ENCODE measurements at regions not wholly inside any gene's neighbourhood (a gene's known extent, or its start where the extent isn't known, plus 50 kb on each side); places are given as distances from the start of the nearest gene placed in this dataset.

DNA sequence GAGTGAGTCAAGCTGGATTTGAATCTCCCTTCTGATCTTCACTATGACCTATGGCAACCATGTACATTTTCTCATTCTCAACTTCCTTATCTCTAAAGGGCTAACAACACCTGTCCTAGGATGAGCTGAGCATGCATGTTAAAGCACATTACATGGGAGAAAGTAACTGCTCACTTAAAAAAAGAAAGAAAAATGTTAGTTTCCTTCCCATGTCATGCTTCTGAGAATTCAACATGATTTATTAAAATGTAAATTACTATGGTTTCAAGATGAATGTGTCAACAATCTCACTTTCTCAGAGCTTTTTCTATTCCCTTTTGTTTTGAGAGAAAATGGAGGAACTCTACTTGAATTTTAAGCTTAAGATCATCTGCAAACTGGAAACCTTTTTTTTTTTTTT is 295.3 kb downstream of the SKIDA1 start:
- no peak for DNase-seq (ENCODE audit: low read depth, low spot score)

DNA sequence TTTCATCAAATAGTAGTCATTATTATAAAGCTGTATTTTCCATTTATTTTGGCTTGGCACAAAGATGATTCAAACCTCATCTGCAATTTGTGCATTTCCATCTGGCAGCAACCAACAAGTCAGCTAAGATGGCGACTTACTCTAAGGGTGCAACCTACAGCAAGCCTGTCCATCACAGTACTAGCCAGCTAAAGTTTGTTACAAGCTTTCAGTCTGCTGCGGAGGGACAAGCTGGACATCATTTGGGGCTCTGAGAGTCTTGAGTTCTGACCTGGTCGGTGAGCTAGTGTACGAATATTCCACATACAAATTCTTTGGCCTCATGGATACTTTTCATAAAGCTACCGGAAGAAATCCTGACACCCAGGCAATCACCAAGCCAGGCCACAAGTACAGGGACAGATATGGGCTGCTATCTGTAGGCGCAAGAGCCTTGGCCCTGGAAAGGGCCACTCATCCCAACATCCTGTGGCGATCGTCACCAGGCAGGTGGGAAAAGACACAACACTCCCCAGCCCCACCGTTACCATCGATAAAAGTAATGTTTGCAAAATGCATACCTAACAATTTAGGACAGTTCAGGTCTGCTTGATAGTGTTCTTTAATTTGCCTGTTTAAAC is 307.6 kb downstream of the SKIDA1 start:
- DNase-seq (ENCODE audit: low read depth, low spot score): no peak
- no peak overlapping the region for H3K27ac ChIP-seq

More for the DNA sequence above, 295.3 kb downstream of the SKIDA1 start:
- H3K27ac ChIP-seq: no peak overlapping the region

DNA sequence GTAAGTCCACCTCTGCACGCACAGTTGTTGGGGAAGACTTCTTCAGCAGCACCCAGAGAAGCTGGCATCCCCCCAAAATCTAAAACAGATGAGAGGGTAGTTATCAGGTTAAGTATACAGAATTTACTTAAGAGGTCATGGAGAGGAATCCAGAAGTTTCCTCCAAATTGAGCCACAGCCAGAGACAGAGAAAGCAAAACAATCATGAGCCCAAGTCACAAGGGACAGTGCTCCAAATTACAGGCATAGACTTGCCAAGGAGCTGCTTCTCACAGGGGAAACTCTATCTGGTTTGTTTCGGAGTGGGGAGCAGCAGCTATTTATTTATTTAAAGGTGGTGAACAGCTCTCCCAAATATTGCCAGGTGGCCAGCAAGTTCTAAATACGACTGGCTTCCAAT is 308.4 kb downstream of the SKIDA1 start:
- DNase-seq (ENCODE audit: low read depth, low spot score): no peak
- no peak overlapping the region for H3K27ac ChIP-seq

DNA sequence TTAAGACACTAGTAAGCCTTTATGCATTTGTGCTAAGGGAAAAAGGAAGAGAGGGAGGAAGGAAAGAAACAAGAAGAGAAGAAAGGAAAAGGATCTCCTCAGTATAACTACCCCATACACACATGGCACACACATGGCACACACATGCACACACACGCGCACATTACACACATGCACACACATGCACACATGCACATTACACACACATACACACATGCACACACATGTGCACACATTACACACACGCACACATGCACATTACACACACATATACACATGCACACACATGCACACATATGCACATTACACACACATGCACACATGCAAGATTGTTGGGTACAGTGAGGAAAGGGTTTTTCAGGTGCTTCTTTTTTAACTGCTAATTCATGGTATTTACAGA is 311.2 kb downstream of the SKIDA1 start:
- no peak overlapping the region for H3K27ac ChIP-seq
- DNase-seq (ENCODE audit: low read depth, low spot score): no peak

DNA sequence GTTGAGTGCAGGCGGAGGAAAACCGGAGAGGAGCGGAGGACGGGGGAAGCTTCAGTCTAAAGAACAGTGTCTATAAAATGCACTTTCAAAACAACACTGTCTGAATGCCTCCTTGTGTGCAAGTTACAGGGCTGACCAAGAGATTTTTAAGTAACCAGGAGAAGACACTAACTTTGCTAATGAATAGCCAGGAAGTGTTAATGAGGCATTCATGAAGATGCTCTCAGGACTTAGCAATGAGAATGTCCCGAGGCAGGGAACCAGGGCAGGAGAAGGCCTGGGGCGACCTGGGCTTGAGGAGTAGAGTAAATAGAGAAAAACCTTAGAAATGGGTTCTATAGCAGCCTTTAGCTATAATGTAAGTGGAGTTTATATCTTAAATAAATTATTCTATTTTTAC is 312.1 kb downstream of the SKIDA1 start:
- no peak overlapping the region for H3K27ac ChIP-seq
- no peak for DNase-seq (ENCODE audit: low read depth, low spot score)

DNA sequence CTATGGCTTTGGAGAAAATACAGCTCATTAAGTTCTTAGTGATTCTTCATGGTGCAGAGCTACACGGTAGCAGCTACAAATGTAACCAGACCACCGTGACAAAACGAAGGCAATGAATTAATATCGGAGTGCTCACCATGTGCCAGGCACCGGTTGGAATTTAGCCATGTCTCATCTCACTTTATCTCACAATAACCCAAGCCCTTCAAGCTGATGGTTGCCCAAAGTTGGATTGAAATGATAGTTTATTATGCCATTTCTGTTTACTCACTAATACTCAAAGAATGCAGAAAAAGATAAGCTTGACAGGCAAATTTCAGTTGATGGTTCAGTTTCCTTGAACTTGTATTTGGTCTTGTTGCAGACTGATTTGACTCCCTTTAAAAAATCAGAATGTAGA is 312.6 kb downstream of the SKIDA1 start:
- DNase-seq (ENCODE audit: low read depth, low spot score): no peak
- no peak overlapping the region for H3K27ac ChIP-seq

DNA sequence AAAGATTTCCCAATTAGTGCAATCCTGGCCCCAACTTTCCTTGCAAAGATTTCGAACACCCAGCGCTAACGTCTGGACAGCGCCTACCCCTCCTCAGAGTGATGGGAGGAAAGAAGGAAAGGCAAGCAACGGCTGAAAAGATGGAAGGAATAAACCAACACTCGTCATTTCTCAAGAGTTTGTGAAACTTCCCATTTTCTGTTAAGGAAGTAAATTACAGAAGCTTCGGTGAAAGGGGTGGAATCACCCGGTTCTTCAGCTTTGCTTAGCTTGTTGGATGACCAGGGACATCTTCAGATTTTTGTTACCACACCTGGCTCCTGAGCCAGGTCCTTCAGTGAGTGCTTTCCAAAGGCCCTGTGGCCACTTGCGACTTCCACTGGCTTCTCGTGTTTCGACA is 313.1 kb downstream of the SKIDA1 start:
- no peak for DNase-seq (ENCODE audit: low read depth, low spot score)
- H3K27ac ChIP-seq: no peak overlapping the region

DNA sequence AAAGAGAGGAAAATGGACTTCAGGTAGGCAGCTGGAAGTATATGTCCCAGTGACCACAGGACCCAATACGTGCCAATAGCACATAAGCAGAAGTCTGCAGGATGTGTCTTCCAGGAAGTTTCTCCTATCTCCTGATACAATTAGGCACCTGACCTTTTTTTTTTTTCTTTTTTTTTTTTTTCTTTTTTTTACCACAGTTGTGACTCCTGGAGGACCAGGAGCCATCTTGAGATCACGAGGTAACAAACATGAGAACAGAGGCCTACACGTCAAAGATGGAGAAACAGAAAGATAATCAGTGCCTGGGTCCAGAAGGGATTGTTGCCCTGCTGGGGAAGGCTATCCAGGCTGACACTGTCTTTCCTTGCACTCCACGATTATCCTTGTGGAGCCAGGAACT is 312.4 kb upstream of the NEBL start:
- DNase-seq (ENCODE audit: low read depth, low spot score): no peak
- H3K27ac ChIP-seq: no peak overlapping the region

DNA sequence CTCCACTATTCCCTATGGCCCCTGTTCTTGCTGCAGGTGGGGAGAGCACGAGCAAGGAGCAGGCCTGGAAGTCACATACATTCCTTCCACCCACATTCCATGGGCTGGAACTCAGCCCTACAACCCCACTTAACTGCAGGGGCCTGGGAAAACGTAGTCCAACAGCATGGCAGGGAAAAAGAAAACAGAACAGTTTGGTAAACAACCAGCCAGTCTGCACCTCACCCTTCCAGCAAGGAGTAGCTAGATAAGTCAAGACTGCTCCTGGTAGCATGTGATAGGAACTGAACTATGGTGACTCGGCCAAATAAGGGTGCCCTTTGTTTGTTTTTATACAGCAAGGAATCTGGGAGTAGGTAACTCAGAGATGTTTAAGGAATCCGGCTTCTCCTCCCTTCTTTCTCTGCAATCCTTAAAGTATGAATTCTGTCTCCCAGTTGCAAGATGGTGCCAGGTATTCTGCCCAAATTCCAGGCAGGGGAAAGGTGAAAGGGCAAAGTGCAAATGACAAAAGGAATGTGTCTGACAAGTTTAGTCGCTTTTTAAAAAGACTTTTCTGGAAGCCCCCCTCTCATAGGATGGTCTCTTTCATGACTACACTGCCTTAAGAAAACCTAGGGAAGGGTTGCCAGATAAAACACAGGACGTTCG is 311.7 kb upstream of the NEBL start:
- H3K27ac ChIP-seq: no peak overlapping the region
- no peak for DNase-seq (ENCODE audit: low read depth, low spot score)

DNA sequence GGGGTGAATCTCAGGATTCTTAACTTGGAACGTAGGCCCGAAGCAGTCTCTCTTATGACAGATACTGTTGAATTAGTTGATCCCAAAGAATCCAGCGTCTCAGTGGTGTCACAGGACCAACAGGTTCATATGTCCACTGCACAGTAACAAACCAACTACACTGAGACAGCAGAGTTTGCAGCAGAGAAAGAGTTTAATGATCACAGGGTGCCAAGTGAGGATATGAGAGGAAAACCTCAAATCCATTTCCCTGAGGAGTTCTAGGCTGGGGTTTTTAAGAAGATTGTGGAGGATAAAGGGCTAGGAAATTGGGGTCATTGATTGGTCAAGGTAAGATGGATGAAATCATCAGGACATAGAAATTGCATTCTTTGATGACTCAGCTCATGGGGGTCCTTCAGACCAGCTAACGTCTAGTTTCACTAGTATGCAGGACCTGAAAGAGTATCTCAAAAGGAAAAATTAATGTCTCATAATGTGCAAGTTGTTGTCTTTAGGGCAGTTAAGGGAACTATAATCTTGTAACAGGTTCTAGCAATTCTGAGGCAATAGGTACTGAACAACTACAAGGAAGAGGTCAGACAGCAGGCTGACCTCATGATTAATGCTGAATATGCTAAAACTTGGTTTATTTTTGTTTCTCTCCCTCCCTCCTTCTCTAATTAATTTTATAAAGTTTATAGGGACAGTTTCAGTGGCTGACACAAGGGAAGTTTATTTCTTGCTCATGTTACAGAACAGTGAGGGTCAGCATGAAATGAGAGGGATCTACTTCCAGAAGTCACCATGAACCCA is 310.9 kb upstream of the NEBL start:
- no peak overlapping the region for H3K27ac ChIP-seq
- no peak for DNase-seq (ENCODE audit: low read depth, low spot score)

DNA sequence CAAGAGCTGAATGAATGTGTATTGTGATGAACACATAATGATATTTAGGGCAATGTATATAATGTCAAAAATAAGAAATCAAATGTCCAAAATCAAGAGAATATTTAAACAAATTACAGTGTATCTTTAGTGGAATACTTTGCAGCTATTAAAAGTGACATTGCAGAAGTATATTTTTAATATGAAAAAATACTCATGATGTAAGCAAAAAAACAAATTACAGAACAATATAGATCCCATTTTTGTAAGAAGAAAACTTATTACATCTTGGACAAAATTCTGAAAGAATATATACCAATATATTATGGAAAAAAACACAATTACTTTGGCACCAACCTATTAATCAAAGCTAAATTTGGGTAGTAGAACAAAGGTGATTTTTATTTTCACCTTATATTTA is 308.2 kb upstream of the NEBL start:
- no peak overlapping the region for H3K27ac ChIP-seq
- DNase-seq (ENCODE audit: low read depth, low spot score): no peak

DNA sequence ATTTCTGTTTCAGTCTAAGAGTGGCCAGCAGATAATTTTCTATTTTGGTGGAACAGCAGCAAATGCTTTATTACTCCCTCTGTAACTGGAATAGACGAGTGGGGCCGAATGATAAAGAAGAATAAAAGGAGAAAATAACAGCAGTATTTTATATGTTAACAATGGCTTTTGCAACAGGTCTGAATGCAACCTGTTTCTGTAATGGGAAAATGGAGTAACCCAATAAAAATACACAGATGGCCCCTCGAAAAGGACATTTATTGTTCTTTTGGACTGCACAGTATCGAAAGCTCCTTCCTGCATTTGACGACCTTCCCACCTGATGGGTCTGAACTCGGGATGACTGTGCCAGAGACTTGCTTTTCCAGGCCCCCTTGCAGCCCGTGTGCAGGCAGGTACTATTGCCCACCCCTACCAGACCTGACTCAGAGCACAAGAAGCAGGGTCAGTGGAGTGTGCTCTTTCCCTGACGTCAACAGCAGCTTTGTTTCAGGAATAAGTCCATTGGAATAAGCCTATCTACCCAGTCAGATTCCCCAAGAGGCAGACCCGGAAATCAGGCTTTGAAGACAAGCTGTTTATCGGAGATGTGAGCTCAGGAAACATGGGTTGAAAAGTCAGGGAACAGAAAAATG is 306.5 kb upstream of the NEBL start:
- no peak for DNase-seq (ENCODE audit: low read depth, low spot score)
- no peak overlapping the region for H3K27ac ChIP-seq

DNA sequence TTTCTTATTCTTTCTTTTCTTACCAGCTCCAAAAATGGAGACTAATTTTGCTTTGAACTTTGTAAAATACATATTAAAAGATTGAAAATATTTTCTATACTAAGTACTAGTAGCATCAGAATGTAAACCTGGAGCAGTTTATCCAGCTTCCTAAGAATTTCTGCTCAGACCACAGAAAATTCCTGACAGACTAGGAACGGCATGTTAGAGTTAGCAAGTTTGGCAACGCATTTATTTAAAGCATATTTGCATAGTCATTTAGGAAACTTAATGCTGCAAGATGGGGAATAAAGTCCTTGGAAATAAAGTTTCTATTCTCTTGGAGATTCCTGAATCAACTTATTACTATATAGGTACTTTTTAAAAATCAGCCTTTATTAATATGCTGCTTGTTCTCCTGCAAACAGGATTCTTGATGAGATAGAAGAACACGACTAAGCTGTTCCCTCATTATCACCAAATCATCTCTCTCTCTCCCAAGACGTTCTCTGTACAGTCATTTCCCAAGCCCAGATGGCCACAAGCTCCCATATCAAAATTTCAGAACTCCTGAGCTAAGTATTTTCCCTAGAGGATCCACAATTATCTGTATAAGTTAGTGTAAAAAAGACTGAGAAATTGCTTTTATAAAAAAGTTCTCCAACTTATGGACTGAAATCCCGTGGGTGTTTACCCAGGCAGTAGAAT is 305.8 kb upstream of the NEBL start:
- DNase-seq (ENCODE audit: low read depth, low spot score): no peak

DNA sequence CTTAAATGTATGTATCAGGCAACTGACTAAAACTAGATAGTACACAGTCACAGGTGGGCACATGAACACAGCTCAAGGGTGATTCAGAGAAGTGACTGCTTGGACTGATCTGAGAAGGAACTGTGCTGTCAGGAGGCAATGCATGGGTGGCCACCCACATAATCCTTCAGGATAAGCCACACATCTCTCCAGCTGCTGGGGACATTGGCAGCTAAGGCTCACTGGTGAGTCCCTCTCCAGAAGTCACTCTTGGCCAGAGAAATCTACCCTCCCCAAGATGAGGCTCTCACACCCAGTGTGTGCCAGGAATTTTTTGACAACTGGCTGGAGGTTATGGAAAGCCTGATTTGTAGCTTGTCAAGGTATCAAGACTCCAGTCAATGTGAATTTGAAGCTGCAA is 302.4 kb upstream of the NEBL start:
- H3K27ac ChIP-seq: no peak overlapping the region
- no peak for DNase-seq (ENCODE audit: low read depth, low spot score)

More for the DNA sequence above, 305.8 kb upstream of the NEBL start:
- H3K27ac ChIP-seq: no peak overlapping the region

DNA sequence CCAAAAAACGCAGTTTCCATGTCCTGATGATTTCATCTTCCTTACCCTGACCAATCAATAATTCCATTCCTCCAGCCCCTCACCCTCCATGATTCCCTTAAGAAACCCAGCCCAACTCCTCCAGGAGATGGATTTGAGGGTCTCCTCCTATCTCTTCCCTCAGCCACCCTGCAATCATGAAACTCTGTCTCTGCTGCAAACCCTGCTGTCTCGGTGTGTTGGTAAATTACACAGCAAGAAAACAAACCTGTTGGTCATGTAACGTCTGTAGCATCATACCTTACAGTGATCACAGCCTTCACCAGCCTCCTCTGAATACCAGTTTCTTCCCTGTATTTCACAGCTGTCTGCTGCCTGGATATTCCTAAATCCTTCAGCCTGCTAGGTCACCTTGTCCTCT is 300.7 kb upstream of the NEBL start:
- no peak for DNase-seq (ENCODE audit: low read depth, low spot score)
- no peak overlapping the region for H3K27ac ChIP-seq

DNA sequence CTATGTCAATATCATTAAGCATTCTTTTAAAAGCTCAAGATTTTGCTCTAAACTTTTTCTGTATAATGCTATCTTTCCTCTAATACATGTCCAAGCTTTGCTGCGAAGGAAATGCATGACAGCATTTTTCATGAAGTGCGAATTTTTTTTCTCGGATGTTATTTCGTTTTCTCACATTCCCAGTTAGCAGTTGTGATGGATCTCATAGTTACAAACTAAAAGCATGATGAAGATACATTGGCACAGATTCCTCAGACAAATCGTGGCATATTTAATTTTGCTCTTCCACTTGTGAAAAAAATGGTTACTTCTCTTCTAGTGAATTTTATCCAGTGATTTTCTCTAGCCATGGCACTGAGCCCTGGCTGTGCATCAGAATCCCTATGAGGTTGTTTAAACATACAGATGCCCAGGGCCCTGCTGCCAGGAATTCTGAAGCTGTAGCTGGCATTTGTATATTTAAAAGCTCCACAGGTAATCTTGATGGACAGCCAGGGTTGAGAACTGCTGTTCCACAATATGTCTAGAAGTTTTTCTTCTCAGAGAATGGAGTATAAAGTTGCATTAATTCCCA is 299.8 kb upstream of the NEBL start:
- DNase-seq (ENCODE audit: low read depth, low spot score): no peak
- H3K27ac ChIP-seq: no peak overlapping the region

DNA sequence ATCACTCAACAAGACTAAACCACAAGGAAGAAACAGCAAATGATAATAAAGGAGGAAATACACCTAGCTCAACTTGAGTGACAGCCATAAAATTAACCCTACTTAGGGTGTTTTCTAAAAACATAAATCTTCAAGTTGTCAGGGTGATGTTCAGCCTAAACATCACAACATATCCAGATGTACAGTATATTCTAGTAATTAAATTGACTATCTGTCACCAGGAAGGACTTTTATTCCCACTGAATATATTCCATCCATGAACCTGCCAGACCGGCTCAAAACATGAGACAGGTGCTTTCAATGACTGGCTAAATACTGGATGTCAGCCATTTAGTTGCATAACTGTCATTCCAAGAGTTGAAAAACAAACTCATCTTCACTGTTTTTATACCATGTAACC is 298.1 kb upstream of the NEBL start:
- peak overlapping the region; percentile 72 for H3K27ac ChIP-seq

DNA sequence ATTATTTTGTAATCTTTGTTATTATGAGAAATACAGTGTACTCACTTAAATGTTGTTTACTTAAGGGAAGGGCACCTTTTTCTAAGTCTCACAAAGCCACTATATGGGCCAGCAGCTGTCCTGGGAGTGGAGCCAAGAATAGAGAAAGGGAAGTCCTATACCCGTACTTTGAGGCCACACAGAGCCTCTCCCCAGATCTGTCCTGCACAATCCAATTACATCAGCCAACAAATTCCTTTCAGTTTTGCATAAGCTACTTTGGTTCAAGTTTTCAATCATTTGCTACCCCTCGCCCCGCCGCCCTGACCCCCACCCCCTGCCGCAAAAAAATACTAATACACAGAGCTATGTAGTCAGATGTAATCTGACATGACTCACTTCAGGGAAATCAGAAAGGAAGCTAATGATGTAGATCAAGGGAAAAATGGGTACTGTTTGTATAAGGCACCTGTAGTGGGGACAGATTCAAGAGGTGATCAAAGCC is 297.4 kb upstream of the NEBL start:
- H3K27ac ChIP-seq: peak overlapping the region; percentile 72
- DNase-seq (ENCODE audit: low read depth, low spot score): no peak

More for the DNA sequence above, 298.1 kb upstream of the NEBL start:
- peak; percentile 51 for DNase-seq (ENCODE audit: low read depth, low spot score)

DNA sequence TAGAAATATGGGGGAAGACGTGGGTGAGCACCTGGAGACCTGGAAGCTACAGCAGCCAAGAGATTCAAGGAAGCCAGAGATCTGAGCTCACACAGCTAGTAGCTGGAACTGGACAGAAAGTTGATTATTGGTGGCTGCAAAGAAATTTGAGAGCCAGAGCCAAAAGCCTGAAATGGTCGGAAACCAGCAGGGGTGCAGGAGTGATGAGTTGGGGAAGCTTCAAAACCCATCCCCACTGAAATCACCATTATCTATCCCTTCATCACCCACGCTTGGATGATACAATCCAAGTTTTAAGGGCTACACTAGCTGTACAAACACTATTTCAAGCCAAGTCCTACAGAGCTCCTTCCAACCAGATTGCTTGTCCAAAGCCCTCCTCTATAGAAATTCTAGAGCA is 296.1 kb upstream of the NEBL start:
- no peak overlapping the region for H3K27ac ChIP-seq
- DNase-seq (ENCODE audit: low read depth, low spot score): no peak

DNA sequence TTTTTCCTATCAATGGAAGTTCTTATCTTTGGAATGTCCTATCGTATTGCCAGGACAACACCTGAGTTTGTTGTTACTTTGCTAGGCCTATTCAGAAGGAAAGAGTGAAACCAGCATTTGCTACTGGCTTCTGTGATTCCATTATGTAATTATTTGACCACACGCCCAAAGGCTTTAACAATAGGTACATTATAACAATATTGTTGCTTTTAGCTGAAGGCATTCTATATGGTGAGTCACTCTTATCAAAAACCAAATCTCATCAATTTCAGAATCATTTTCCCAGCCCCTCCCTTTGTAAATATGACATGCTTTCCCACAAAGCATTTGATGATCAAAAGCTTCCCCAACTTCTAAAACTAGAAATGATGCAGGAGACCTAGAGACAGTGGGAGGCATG is 294.4 kb upstream of the NEBL start:
- DNase-seq (ENCODE audit: low read depth, low spot score): peak; percentile 53
- peak overlapping the region; percentile 19 for H3K27ac ChIP-seq

Measured in epithelial cell of prostate (primary cell).